Gastroesophageal sphincter (tissue), 3 donors: ENCODE measurements at regions not wholly inside any gene's neighbourhood (a gene's known extent, or its start where the extent isn't known, plus 50 kb on each side); places are given as distances from the start of the nearest gene placed in this dataset.

ENCODE experiments used
- CTCF ChIP-seq, 4 experiments: fragments of 200-600 bp in 2 of 4; fragments of 450-650 bp in 2 of 4; sonication (generic) in 1 of 4; IDR thresholded peaks; one replicate each; pipeline ENCODE4 v1.5.1; 2017 to 2019; ENCODE audit warnings: antibody characterized with exemption in 4 of 4, mild to moderate bottlenecking in 2 of 4, moderate library complexity in 2 of 4
- EP300 ChIP-seq: sonication (generic); formaldehyde crosslinking; IDR thresholded peaks from one replicate; pipeline ENCODE4 v1.6.1; 2017; ENCODE audit warnings: antibody characterized with exemption, mild to moderate bottlenecking
- POLR2A ChIP-seq, 2 donors: fragments of 450-650 bp; IDR thresholded peaks; one replicate each; pipeline ENCODE4 v1.6.1; 2017; ENCODE audit warnings: antibody characterized with exemption in 2 of 2, mild to moderate bottlenecking in 2 of 2, moderate library complexity in 1 of 2
- POLR2AphosphoS5 ChIP-seq: sonication (generic); formaldehyde crosslinking; IDR thresholded peaks from one replicate; pipeline ENCODE4 v1.6.1; 2017; ENCODE audit warnings: antibody characterized with exemption

DNA sequence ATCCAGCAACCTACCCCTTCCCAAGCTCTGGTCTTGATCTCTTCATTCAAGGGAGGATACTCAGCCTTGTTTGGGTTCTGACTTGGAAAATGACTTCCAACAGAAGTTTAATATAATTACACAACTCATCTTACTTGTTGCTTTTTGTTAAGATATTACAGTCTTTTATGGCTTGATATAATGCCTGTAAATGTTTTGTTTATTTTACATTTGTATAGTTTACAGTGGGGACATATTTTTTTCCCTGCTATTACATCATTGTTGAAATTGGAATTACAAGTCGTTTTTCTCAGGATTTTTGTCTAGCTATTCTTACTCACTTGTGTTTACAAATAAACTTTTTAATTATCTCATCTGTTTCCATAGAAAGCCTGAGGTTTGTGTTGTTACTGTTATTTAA lies 436.0 kb downstream of the CNTNAP4 start:
- no peak for TF ChIP-seq EP300
- no peak for TF ChIP-seq CTCF (IDR thresholded peaks at IDR 0.05)
- no peak for TF ChIP-seq POLR2AphosphoS5
- TF ChIP-seq POLR2A (IDR thresholded peaks at IDR 0.05), result no peak
